GM18858 (cell line): ENCODE measurements at regions not wholly inside any gene's neighbourhood (a gene's known extent, or its start where the extent isn't known, plus 50 kb on each side); places are given as distances from the start of the nearest gene placed in this dataset.
"Not testable (repeated sequence)": the region's sequence is repeated elsewhere in the genome, so short reads cannot be mapped to it uniquely, and the experiment has no call there.

Experiments used
- ATAC-seq: cut with Tn5 transposase; IDR thresholded peaks from one replicate; pipeline ENCODE4 v1.9.1; 2021; ENCODE audit not compliant: unreplicated experiment

GRCh38 chr2:145460112-145460511, 940.2 kb upstream of the ZEB2 start:
- no peak for ATAC-seq

- ATAC-seq: no peak
Observed at GRCh38 chr2:145431181-145431951, 911.4 kb upstream of the ZEB2 start.

- ATAC-seq: no peak
Observed at GRCh38 chr2:145423809-145424208, 903.9 kb upstream of the ZEB2 start.

DNA sequence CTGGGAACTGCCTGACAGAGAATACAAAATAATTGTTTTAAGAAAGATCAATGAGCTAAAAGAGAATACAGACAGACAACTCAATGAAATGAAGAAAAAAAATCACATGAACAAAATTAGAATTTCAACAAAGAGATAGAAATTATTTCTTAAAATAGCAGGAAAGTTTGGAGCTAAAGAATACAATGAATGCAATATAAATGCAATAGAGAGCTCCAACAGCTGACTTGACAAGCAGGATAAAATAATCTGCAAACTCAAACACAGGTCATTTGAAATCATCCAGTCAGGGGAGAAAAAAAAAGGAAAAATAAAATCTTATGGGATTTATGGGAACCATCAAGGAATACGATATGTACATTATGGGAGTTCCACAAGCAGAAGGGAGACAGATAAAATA, 902.7 kb upstream of the ZEB2 start:
- ATAC-seq: no peak

GRCh38 chr2:145421841-145422240, 901.9 kb upstream of the ZEB2 start:
- no peak for ATAC-seq

DNA sequence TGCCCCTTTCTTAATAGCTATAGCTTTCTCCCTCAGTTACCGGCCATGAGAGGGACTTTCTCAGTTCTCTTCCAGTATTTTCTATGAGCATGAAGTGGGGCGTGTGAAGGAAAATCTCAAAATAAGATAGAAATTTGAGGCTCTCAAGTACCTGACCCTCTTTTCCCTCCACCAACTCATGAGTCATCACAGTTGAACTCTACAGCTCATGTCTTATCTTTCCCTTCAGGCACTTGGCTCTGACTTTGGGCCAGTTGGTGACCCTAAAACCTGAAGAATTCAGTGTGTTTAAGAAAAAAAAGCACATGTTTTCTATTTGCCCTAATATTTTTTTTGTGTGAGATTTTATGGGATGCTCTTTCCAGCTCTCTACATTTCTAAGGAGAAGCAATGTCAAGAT, 896.7 kb upstream of the ZEB2 start:
- ATAC-seq: no peak

GRCh38 chr2:145415151-145415550, 895.2 kb upstream of the ZEB2 start:
- ATAC-seq: no peak

GRCh38 chr2:145413261-145414030, 893.5 kb upstream of the ZEB2 start:
- no peak for ATAC-seq

- ATAC-seq: peak; percentile 31
Observed at GRCh38 chr2:145412155-145412554, 892.2 kb upstream of the ZEB2 start.

DNA sequence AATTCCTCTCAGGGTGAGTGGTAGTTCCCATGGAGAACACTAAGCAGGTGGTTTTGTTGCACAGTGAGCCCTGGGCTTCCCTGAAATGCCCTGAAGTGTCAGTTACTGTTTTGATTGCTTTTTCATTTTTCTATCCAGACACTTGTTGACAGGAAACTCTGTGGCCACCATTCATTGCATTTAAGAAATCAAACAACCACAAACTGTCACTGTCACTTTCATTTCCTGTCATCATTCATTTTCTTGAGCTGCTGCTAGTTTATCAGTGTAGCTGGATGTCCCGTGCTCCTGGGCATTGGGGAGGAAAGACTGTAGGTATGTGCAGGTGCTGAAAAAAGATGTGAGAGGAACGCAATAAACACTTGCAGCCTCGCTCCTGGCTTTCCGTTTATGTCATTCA, 891.6 kb upstream of the ZEB2 start:
- ATAC-seq: peak; percentile 96

GRCh38 chr2:145410086-145410485, 890.2 kb upstream of the ZEB2 start:
- no peak for ATAC-seq

DNA sequence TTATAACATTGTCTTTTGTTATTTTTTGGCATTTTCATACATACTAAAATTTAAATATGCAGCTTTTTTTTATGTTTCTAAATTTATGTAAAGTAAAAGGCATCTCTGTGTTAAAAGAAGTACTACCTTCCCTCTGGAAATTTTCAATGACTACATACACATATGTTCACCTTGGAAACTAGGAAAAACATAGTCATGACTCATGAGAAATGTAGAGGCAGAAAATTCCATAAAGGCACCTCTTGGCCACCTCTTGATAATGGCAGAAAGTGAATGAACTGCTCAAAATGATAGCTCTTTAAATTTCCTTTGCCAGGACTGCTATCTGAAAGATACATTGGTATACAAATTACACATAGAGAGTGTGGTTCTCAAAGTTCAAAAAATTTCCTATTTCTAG, 889.1 kb upstream of the ZEB2 start:
- no peak for ATAC-seq

- no peak for ATAC-seq
Observed at GRCh38 chr2:145404690-145405089, 884.8 kb upstream of the ZEB2 start.

GRCh38 chr2:145402706-145403277, 882.9 kb upstream of the ZEB2 start:
- no peak for ATAC-seq

DNA sequence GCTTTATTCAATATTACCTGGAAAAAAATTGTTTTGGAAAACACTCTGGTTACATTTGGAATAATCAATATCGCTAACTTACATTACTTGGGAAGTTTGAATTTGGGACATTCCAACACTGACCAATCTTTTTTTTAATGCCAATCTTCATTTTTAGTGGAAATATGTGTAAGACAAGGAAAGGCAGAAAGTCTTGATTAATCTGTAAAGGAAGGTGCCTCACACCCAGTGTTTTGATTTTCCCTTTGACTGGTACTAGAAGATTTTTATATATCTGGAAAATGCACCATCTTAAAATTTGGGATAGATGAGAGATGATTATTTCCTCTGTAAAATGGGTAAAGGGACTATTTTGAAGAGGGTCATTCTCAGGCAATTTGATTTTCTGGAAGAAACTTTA, 879.2 kb upstream of the ZEB2 start:
- ATAC-seq: no peak

GRCh38 chr2:145394181-145394580, 874.3 kb upstream of the ZEB2 start:
- ATAC-seq: no peak

- no peak for ATAC-seq
Observed at GRCh38 chr2:145386973-145387372, 867.1 kb upstream of the ZEB2 start.

DNA sequence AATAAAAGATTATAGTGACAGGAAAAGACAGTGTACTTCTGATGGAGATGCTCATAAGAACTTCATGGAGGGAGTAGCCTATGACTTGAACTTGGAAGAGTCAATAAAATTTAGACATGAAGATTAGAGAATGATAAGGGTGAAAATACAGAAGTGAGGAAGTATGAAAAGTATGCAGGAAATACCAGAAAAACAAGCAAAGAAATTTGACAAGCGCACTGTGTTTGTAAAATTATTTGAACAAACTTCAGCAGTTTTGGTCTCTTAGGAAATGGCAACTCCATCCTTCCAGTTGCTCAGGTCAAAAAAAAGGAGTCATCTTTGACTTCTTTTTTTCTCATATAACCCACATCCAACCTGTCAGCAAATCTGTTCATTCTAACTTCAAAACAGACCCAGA, 864.0 kb upstream of the ZEB2 start:
- ATAC-seq: no peak

DNA sequence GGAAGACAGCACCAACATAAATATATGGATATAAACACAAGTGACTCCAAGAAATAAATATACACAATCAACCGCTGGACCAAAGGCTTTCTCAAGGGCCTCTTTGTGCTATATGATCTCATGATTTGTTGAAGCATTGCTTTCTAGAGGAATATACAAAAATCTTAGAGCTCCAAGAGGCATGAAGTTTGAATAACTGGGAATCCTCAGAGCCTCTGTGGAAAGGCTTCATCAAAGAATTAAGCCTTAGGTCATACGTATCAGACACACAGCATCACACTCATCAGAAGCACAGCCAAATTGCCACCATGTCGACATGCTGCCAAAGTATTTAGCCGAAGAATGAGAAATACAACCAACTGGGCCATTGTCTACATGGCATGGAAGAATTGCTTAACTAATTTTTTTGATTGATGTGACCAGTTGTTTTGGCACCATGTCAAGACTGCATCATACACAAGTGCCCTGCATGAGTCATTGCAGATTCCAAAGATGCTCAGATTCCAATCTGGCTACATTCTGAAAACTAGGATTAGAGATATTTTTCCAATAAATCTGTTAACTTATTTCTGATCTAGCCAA, 860.6 kb upstream of the ZEB2 start:
- no peak for ATAC-seq

DNA sequence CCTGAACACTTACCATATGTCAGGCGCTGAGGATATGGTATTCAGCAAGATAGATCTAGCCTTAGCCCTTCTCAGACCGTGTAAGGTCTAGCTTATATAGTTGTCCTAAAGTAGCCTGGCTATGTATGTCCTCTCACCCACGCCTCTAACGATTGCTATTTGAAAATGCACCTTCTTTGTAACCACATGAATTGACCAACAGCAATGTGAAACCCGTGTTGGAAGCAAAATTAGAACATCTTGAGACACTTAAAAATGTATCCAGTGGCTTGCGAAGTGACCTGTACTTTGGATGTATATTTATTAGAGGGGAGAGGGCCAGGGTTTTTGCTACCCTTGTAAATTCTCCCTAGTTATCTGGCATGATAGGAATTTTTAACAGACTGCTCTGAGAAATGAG, 860.0 kb upstream of the ZEB2 start:
- ATAC-seq: no peak

GRCh38 chr2:145374165-145374564, 854.2 kb upstream of the ZEB2 start:
- no peak for ATAC-seq

DNA sequence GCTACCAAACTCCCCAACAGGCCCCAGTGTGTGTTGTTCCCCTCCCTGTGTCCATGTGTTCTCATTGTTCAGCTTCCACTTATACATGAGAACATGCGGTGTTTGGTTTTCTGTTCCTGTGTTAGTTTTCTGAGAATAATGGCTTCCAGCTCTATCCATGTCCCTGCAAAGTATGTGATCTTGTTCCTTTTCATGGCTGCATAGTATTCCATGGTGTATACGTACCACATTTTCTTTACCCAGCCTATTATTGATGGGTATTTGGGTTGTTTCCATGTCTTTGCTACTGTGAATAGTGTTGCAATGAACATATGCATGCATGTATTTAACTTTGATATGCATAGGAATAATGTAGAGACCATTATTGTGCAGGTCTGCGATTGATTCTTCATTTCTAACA, 847.4 kb upstream of the ZEB2 start:
- not testable (repeated sequence) for ATAC-seq
